ENCODE measurements at regions not wholly inside any gene's neighbourhood (a gene's known extent, or its start where the extent isn't known, plus 50 kb on each side); places are given as distances from the start of the nearest gene placed in this dataset.

DNA sequence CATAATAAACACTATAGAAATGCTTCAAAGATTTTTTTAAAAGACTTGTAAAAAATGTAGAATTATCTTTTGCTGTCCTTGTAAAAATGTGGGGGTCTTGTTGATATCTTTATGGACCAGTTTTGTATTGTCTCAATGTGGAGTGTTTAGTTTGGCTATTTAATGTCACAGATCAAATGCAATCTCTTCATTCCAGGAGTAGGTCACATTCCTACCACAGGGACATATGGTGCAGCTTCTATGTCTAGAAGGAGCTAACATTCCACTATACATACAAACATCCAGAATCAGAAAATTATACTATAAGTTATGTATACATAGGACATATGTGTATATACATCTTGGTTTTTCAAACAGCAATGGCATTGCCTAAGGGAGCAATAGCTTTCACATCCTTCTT lies 345.7 kb downstream of the BMP4 start:
- DNase-seq (ENCODE audit: low read depth), result no peak

DNA sequence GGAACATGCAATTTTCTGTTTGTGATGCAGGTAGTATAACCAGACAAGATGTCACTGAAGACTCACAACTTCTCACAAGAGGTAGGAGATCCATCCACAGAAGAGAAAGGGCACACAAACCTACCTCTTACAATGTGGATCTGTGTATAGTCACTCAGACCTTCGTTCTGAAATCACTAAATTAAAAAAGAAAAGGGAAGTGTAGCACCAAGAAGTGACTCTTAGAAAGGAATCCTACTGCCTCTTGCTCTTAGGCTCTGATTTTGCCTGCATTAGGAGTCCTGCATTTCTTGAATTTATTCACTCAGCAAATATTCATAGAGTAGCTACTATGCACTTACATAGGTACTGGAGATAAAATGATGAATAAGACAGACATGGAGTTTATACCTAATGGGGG lies 347.6 kb downstream of the BMP4 start:
- DNase-seq (ENCODE audit: low read depth), result no peak

DNA sequence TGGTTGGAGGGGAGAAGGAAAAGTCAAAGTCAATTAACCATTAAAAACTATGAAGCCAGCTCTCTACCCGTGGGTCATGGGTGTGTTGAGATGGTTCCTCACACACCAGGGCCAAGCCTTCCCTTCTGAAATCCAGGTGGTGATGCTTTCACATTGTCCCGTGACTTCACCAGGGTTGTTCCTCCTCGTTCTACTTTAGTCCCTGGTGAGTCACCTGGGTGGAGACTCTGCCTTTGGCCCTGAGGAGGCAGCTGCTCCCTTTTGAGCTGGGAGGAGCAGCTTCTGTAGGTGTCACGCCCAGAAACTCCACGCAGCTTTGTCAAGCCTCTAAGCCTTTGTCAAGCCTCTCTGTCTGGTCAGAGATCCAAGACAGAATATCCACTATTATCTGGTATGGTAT lies 348.3 kb downstream of the BMP4 start:
- DNase-seq (ENCODE audit: low read depth), result no peak

DNA sequence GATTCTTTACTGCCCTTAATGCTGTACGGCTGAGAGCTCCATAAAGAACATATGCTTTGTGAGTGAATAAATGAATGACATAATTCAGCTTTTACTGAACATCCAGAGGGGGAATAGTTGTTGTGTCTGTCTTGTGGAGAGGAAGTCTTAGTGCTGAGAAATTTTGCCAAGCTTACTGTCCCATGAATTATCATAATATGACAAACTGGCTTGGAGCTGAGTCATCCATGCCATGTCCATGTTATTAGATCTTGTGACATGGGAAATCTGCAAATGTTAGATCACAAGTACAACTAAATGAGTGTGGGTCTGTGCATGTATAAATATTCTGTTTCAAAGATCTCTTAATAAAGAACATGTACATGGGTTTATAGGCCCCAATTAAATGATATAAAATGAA lies 350.4 kb downstream of the BMP4 start:
- no peak for DNase-seq (ENCODE audit: low read depth)

DNA sequence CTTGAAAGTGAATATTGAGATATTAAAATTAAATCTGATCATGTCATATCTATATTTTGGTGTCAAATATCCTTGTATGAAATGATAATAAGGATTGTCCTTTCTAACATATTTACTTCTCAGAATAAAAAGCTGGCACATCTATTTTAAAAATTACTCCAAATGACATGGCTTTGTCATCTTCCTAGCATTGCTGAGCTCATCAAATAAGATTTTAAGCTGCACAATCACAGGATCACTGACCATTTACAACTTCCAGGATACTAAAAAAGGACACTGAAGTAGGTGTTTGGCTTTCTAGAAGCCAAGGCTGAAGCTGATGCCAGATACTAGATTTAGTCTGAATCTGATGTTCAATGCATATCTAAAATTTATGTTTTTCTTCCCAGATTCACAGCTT lies 351.1 kb downstream of the BMP4 start:
- no peak for DNase-seq (ENCODE audit: low read depth)

DNA sequence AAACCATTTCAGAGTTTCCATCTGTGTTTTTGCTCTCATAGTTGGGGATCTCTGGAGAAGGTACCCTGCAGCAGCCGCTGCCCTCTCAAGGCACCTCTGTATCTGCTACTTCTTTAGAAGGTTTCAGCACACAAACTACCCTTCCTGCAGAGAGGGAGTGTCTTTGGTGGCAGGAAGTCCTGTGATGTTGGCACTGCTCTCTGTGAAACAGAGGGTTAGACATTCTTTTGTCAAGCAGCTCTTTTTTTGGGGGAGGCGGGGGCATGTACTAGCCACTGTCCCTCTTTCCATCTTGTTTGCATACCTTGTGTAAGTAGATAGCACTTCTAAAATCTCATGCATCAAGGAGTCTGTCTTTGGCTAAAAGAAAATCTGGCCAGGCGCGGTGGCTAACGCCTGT lies 352.6 kb downstream of the BMP4 start:
- no peak for DNase-seq (ENCODE audit: low read depth)

DNA sequence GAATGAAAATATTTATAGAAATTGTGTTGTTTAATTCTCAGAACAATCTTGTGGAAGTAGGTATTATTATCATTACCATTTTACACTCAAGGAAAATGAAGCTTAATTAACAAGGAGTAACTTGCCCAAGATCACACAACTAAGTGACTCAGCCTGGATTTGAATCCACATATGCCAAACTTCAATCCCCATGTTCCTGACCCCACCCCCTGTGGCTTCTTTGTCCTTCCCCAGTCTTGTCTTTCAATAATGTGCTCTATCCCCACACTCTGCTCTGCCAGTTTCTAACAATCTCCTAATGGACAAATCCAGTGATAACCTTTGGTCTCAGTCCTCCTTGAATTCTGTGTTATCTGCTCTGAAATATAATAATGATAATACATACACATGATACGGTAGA lies 355.2 kb downstream of the BMP4 start:
- DNase-seq (ENCODE audit: low read depth), result no peak

DNA sequence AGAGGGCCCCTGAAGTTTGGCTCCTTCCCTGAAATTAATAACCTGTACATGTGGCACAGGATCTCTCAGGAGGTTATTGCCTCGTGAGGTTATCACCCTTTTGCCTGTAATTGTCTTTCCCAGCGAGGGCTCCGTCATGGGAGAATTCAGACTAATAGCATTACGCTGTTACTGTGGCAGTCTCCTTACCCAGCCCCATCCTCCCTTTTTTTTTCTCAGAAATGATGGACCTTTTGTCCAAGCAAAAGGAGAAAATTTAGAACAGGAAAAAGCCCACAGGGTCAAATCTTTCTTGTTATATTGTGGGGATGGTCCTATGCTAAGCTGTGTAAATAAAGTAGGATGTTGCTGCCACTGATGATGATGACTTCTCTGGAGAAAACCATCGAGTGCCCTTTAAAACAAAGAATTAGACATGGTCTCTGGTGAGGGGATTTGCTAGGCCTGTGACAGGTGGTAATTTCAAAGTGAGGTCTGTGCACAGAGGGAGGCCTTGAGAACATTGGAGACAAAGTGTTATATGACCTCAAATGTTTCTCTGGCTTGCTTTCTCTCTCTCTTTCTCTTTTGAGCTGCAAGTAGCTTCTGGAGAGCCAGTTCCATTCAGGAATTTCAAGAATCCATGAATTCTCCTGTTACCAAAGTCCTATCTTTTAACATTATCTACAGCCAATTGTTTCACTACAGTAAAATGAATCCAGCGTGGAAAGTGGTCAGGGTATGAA lies 357.2 kb downstream of the BMP4 start:
- no peak for DNase-seq (ENCODE audit: low read depth)

DNA sequence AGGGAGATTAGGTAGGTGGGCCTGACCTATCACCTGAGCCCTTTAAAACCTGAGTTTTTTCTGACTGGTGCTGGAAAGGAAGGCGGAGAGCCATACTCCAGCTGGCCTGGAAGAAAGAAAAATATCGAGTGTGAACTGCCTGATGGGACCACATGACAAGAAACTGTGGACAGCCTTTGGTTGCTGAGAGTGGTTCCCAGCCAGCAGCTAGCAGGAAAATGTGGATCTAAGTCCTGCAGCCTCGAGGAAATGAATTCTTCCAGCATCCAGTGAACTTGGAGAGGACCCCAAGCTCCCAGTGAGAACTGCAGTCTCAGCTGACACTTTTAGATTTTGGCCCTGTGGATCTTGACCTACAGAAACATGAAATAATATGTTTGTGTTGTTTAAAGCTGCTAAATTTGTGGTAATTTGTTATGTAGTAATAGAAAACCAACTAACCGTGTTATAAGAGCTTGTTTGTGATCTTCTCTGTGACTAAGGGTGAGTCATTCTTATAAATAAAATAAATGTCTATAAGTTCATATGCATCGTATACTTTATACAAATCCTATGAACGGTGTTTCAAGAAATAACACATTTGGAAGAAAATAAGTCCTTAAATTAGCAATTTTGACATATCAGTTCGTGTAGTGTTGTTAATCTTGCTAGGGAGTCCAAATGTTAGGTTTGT lies 359.6 kb downstream of the BMP4 start:
- no peak for DNase-seq (ENCODE audit: low read depth)

DNA sequence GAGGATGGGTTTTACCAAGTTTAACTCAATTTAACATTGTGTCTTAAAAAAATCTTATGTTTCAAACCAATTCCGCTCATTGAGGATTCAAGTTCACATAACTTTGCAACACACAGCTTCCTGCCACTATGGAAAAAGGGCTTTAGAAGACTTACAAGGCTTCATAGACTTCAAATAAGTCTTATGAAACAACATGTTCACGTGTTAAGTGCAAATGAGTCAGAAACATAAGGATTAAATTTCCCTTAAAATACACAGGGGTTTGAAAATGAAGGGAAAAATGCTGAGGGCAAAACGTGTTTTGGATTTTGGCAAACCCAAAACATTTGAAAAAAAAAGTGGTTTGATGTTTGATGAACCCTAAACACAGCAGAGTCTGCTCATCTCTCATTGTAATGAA lies 364.8 kb downstream of the BMP4 start:
- DNase-seq (ENCODE audit: low read depth), result no peak

DNA sequence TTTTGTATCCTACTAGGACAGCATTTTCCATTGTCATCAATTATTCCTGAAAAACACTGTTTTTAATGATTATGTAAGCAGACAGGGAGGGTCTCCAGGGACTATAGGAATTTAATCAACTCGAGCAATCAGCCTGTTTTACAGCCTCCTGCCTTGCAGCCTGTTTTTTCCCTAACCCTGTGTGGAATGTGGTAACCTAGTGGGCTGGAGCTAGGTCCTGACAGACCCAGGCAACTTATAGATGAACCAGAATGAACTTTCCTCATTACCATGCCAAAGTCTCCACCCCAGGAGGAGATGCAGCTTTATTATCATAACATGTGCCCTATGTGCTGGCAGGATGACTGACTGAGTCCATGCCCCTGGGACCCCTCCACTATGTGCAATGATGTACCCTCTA lies 375.1 kb downstream of the BMP4 start:
- no peak for DNase-seq (ENCODE audit: low read depth)

DNA sequence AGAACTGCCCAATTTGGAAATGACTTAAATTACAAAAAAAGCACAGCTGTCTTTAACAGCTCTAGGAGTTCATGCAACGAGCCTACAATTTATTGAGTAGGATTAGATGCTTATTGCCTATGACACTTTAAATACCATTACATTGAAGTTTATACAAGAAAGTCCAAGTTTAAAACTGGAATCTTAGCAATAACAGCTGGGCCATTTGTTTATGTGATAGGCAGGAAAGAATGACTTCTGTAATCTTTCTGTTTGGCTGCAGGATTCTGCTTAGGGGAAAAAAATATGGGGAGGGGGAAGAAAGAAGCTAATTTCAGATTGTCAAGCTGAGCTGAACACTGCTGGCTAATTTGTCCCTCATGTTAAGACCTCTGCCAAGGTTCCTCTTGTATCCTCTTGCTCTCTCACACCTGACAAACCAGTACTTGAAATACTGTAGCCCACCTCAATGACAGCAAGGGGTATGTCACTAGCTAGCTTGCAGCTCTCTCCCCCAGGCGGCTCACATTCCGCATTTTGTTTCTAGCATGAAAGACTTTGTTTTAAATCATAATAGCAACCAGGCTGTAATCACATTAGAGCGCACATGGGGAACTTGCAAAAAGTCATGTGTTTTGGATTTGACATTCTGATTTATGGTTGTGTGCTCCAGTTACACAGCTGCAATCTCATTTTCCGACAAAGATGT lies 384.8 kb downstream of the BMP4 start:
- DNase-seq (ENCODE audit: low read depth), result no peak

DNA sequence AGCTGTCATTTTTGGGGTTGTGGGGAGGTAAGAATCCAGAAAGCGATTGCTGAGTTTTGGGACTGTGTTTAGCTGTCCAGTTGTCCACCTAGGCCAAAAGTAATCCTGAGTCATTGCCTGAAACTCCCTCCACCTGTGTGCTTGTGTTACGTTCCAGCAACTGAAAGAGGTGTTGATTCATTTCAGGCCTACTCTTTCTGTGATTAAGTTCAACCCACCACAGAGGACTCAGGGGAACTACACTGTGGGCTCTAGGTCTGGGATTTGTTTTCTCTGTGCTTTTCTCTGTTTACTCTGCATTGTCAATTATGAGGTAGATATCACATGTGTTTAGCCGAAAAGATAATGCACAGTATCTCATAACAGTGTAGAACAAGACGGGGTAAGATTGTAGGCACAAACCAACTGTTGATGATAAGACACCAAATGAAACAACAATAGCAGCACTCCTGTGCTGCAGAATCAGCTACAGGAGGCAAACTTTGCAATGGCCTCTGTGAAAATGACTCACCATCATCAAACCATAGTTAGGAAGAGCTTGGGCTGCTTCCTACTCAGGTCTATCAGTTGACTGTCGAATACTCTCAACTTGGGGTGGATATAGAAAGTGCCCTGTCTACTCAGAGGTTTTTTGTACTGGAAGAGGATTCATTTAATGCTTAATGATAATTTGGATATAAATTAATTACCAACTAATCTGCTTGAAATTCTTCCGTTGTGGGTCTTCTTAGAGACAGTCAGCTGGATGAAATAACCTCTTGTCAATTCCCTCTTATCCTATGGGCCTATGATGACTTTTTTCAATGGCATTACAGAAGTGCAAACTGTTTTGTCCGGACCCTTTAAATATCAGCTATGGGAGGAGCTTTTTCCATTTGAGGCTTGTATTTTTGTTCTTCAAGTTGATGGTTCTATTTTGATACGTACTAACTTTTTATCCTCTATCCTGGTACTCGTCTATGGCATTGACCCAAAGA lies 385.9 kb downstream of the BMP4 start:
- DNase-seq (ENCODE audit: low read depth), result no peak

DNA sequence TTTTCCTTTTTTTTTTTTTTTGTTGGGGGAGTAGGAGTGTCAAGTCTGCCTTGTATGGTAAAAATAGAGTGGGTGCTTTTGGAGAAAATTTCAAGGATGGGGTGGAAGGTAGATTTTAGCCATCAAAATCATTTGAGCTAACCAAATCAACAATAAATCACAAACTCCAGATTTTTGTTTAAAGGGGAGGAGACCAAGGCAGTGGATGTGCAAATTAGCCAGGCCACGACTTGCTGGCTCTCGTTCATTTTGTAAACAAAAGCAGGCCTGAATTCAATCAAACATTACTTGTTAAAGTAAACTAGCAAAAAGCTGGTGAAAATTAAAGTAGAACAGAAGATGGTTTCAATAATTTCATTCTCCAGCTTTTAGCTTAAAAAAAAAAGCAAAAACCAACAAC lies 387.2 kb downstream of the BMP4 start:
- no peak for DNase-seq (ENCODE audit: low read depth)

DNA sequence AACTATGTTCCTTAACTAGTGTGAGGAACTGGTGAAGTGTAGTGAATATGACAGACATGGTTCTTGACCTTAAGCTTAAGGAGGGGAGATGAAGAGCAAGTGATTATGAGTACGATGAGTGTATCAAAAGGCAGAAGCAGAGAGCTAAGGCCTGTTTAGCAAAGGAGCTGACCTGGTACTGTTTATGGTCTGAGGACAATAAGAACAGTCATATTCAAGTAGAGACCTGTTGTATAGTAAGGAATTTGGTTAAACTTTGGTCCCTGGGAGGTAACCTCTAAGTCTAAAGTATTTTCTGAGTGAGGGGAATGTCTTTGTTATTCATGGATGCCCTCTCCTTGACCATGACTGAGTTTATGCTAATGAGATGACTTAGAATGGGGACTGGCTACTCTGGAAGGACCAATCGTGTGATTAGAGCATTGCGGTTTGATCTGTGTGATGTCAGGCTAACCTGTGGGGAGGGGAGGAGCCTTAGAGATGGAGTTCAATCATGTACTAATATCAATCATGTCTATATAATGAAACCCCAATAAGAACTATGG lies 389.3 kb downstream of the BMP4 start:
- no peak for DNase-seq (ENCODE audit: low read depth)

DNA sequence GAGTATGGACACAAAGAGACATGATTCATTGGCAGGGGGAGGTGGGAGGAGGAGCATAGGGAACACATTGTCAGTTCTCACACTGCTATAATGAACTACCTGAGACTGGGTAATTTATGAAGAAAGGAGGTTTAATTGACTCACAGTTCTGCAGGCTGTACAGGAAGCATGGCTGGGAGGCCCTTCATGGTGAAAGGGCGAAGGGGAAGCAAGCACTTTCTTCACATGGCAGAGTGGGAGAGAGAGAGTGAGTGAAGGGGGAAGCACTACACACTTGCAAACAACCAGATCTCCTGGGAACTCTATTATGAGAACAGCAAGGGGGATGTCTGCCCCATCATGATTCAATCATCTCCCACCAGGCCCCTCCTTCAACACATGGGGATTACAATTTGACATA lies 391.8 kb downstream of the BMP4 start:
- no peak for DNase-seq (ENCODE audit: low read depth)

DNA sequence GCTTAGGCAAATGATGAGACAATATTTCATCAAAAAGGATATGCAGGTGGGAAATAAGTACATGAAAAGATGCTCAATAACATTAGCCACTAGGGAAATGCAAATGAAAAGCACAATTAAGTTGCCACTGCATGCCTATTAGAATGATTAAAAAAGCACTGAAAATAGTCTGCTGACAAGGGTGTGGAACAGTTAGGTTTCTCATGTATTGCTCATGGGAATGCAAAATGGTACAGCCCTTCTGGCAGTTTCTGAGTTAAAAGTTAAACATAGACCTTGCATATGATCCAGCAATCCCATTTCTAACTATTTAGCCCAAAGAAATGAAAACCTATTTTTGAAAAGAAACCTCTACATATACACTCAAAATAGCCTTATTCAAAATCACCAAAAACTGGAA lies 393.0 kb downstream of the BMP4 start:
- no peak for DNase-seq (ENCODE audit: low read depth)

DNA sequence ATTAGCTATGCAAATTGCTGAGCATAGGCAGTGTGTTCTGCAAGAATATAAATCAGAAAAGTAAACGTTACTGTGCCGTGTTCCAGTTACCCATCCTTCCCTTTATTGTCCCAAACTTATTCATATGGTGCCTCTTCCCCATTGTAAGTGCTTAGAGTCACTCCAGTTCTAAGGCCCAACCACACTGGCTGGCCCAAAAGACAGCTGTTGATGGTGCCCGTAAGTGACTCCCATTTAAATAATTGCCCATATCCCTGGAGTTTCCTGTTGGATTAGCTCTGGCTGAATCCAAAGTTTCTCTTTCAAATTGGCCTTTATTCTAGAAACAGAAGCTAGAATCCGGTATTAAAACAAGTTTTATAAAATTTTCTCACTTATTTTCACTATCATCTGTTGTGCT lies 400.1 kb upstream of the DDHD1 start:
- DNase-seq (ENCODE audit: low read depth), result no peak

DNA sequence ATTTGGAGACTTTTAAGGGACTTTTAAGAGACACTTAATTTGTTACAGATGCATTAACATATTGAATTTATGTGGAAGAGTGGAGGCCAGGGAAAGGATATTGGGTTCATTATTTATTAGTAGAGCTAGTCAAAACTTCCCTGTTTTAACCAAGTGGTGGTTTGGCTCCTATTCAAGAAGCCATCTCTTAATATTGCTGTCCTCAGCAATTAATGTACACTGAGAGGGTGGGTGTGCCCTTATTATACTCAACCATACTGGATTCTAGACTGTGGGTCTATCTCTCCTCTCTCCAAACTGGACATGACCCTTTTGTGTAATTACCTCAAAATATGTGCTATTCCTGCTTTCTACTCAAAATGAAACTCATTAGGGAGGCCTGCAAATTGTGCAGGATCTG lies 398.7 kb upstream of the DDHD1 start:
- DNase-seq (ENCODE audit: low read depth), result no peak

DNA sequence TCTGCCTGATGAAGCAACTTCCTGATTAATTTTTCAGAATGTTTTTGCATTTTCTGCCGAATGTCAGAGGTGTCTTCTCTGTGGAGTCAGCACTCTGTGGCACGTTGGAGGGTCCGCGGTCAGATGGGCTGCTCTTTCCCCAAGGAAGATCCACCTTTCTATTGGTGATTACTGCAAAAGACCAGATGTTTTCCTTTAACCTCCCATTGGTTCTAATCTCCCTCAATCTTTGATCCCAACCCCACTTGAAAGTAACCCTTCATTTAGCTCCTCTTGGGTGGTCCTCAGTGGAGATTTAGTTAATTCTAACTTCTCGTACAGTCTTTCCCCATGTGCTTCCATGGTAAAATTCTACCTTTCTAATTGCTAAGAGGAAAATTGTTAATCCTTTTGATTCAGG lies 397.7 kb upstream of the DDHD1 start:
- no peak for DNase-seq (ENCODE audit: low read depth)

DNA sequence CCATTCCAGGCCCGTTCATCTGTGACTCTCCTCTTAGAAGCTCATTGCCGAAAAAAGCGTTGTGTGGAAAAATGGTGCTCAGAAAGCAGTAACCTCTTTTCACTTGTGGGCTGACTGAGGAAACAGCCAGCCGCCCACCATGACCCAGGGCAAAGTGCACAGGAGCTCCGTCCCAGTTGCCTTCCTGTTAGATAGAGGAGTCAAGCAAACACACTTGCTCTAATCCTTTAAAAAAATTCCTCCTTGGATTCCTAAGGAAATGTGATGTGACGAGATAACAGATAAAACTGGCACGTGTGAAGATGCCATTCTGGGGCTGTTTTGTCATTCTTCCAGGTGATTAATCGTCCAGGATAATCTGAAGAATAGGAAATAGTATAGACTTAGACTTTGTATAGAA lies 396.8 kb upstream of the DDHD1 start:
- DNase-seq (ENCODE audit: low read depth), result no peak

DNA sequence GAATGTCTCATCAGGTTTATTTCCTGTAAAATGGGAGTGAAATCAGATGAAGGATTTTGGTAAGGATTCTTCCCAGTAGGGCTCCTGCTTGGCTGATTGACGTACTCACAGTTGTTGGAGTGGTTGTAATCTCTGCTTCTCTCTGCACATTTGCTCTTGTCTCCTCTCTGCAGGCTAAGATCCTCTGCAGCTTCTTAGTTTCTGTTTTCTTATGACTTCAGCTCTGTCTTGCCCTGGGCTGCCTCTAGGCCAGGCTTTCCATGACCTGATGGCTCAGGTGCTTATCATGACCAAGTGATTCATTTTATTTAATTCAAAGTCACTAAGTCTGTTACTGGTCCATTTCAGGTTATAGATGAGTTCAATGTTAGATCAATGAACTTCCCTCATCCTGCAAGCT lies 394.5 kb upstream of the DDHD1 start:
- no peak for DNase-seq (ENCODE audit: low read depth)
